ENCODE measurements at regions not wholly inside any gene's neighbourhood (a gene's known extent, or its start where the extent isn't known, plus 50 kb on each side); places are given as distances from the start of the nearest gene placed in this dataset.

DNA sequence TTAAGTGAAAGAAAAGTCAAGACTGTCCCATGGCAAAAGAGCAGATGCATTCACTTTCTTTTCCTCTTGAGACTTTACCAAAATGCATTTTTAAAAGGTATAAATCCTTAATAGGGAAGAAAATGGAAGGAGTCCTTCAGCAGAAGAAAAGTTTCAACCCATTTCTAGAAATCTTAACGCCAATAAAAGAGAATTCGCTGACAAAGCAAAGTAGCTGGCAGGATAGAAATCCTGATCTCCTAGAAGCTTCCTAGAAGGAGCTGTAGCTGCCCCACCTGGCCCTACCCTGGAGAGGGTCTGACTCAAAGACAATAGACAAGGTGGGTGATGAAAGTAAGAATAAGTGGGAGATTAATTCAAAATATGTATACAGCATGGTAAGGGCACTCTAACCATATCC lies 144.9 kb upstream of the PKDCC start:
- TF ChIP-seq, protein P1, sequence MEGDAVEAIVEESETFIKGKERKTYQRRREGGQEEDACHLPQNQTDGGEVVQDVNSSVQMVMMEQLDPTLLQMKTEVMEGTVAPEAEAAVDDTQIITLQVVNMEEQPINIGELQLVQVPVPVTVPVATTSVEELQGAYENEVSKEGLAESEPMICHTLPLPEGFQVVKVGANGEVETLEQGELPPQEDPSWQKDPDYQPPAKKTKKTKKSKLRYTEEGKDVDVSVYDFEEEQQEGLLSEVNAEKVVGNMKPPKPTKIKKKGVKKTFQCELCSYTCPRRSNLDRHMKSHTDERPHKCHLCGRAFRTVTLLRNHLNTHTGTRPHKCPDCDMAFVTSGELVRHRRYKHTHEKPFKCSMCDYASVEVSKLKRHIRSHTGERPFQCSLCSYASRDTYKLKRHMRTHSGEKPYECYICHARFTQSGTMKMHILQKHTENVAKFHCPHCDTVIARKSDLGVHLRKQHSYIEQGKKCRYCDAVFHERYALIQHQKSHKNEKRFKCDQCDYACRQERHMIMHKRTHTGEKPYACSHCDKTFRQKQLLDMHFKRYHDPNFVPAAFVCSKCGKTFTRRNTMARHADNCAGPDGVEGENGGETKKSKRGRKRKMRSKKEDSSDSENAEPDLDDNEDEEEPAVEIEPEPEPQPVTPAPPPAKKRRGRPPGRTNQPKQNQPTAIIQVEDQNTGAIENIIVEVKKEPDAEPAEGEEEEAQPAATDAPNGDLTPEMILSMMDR (IDR thresholded peaks at IDR 0.05; ENCODE audit: low read length): no peak
- TF ChIP-seq EZH2 (optimal IDR thresholded peaks at IDR 0.05; ENCODE audit: low read depth, low read length) (no peak), EZH2phosphoT487 (IDR thresholded peaks at IDR 0.05; ENCODE audit: low read length) (no peak)

Data from MM.1S (cell line).